Progenitor cell of endocrine pancreas (in vitro differentiated cells): ENCODE measurements at regions not wholly inside any gene's neighbourhood (a gene's known extent, or its start where the extent isn't known, plus 50 kb on each side); places are given as distances from the start of the nearest gene placed in this dataset.

ENCODE experiments used
- DNase-seq: peaks from one replicate; pipeline ENCODE4 v3.0.0; 2021; ENCODE audit warnings: low spot score; ENCODE audit not compliant: unreplicated experiment
- H3K27ac Mint-ChIP-seq: 2 replicates; pipeline ENCODE4 v1.8.0; 2021; ENCODE audit warnings: mild to moderate bottlenecking, moderate library complexity, mixed read lengths
- H3K27me3 Mint-ChIP-seq: 2 replicates; pipeline ENCODE4 v1.8.0; 2021; ENCODE audit warnings: mixed read lengths
- H3K36me3 Mint-ChIP-seq: 2 replicates; pipeline ENCODE4 v1.8.0; 2022; ENCODE audit warnings: mixed read lengths; ENCODE audit not compliant: insufficient read depth
- H3K4me1 Mint-ChIP-seq: 2 replicates; pipeline ENCODE4 v1.8.0; 2021; ENCODE audit warnings: low read depth, mixed read lengths
- H3K4me3 Mint-ChIP-seq: 2 replicates; pipeline ENCODE4 v1.8.0; 2021; ENCODE audit warnings: low read depth, mild to moderate bottlenecking, moderate library complexity, mixed read lengths
- H3K9me3 Mint-ChIP-seq: 2 replicates; pipeline ENCODE4 v1.8.0; 2021; ENCODE audit warnings: low read depth, mixed read lengths
- CTCF ChIP-seq: fragments of 200-600 bp; sonication (generic); IDR thresholded peaks from one replicate; pipeline ENCODE4 v1.5.0; 2021; ENCODE audit warnings: antibody characterized with exemption, mild to moderate bottlenecking; ENCODE audit not compliant: unreplicated experiment

DNA sequence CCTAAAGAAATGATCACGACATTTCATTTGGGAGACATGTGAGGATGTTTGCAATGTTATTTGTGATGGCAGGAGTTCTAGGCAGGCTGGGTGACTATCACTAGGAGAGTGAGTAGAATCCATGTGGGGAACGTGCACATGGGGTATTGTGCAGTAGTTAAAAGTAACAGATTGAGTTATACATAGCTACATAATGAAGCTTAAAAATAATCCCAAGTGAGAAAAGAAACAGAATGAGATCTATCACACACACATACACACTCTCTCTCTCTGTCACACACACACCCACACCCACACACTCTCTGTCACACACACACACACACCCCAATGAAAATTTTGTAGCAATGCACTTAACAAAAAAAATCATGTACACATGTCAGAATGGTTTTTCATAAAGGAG, 218.7 kb upstream of the ARG1 start:
- H3K4me1 Mint-ChIP-seq, result peaks cover 19% of the 10 kb centered on the region
- peak overlapping the region; percentile 27 for H3K27ac Mint-ChIP-seq
- no peak for TF ChIP-seq CTCF
- H3K9me3 Mint-ChIP-seq, result no peaks in the 10 kb centered on the region
- DNase-seq, result no peak
- no peaks in the 10 kb centered on the region for H3K36me3 Mint-ChIP-seq
- H3K27me3 Mint-ChIP-seq, result peaks cover 3% of the 10 kb centered on the region
- no peak overlapping the region for H3K4me3 Mint-ChIP-seq

- Mint-ChIP-seq H3K4me3 (no peak overlapping the region), H3K4me1 (peaks cover 13% of the 10 kb centered on the region)
These were observed 216.9 kb upstream of the ARG1 start for GRCh38 chr6:131356161-131356560.

DNA sequence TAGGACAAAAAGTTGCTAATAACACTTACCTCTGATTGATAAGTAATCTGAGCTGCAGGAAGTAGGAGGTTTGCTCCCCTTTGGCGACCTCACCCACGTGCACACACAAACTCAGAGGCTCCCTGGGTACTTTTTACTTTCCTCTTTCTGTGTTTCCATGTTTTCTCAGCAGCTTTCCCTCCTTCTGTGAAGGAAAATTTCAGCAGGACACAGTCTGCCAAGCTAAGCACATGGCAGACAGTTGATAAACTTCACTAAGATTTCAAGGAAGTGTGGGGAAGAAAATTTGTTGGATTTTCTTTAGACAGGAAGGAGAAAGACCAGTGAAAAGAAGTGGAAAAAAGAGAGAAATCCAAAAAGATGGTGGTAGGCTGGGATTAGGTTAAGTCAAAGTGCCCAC, 215.5 kb upstream of the ARG1 start:
- no peak overlapping the region for H3K27ac Mint-ChIP-seq
- peaks cover 10% of the 10 kb centered on the region for H3K4me1 Mint-ChIP-seq
- no peaks in the 10 kb centered on the region for H3K36me3 Mint-ChIP-seq
- no peaks in the 10 kb centered on the region for H3K9me3 Mint-ChIP-seq
- H3K27me3 Mint-ChIP-seq, result peaks cover 3% of the 10 kb centered on the region
- no peak for TF ChIP-seq CTCF
- no peak overlapping the region for H3K4me3 Mint-ChIP-seq
- DNase-seq, result no peak

More at GRCh38 chr6:131356161-131356560, 216.9 kb upstream of the ARG1 start:
- no peaks in the 10 kb centered on the region for H3K36me3 Mint-ChIP-seq
- no peak overlapping the region for H3K27ac Mint-ChIP-seq
- peaks cover 3% of the 10 kb centered on the region for H3K27me3 Mint-ChIP-seq
- no peaks in the 10 kb centered on the region for H3K9me3 Mint-ChIP-seq
- no peak for TF ChIP-seq CTCF
- DNase-seq, result no peak

GRCh38 chr6:131362070-131362469, 211.0 kb upstream of the ARG1 start:
- H3K36me3 Mint-ChIP-seq, result no peaks in the 10 kb centered on the region
- DNase-seq, result no peak
- no peaks in the 10 kb centered on the region for H3K27me3 Mint-ChIP-seq
- H3K27ac Mint-ChIP-seq, result no peak overlapping the region
- H3K4me3 Mint-ChIP-seq, result no peak overlapping the region
- no peaks in the 10 kb centered on the region for H3K9me3 Mint-ChIP-seq
- peaks cover 19% of the 10 kb centered on the region for H3K4me1 Mint-ChIP-seq
- TF ChIP-seq CTCF, result no peak

DNA sequence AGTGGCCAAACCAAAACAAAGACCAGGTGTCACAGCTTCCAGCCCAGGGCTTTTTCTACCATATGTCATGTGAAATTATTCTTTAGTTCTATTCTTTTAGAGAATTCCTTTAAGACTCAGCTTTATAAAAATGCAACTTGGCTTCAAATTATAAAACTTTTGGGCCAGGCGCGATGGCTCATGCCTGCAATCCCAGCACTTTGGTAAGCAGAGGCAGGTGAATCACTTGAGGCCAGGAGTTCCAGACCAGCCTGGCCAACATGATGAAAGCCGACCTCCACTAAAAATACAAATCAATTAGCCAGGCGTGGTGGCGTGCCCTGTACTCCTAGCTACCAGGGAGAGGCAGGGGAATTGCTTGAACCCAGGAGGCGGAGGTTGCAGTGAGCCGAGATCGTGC, 210.3 kb upstream of the ARG1 start:
- no peak overlapping the region for H3K27ac Mint-ChIP-seq
- H3K27me3 Mint-ChIP-seq, result no peaks in the 10 kb centered on the region
- no peaks in the 10 kb centered on the region for H3K9me3 Mint-ChIP-seq
- no peak for TF ChIP-seq CTCF
- no peak overlapping the region for H3K4me3 Mint-ChIP-seq
- H3K36me3 Mint-ChIP-seq, result no peaks in the 10 kb centered on the region
- no peak for DNase-seq
- peaks cover 21% of the 10 kb centered on the region for H3K4me1 Mint-ChIP-seq
